HG02678 (cell line): ENCODE measurements at regions not wholly inside any gene's neighbourhood (a gene's known extent, or its start where the extent isn't known, plus 50 kb on each side); places are given as distances from the start of the nearest gene placed in this dataset.
"Not testable (repeated sequence)": the region's sequence is repeated elsewhere in the genome, so short reads cannot be mapped to it uniquely, and the experiment has no call there.

Experiments
- ATAC-seq: cut with Tn5 transposase; IDR thresholded peaks from one replicate; pipeline ENCODE4 v1.9.1; 2021; ENCODE audit warnings: mild to moderate bottlenecking, moderate library complexity; ENCODE audit not compliant: unreplicated experiment

DNA sequence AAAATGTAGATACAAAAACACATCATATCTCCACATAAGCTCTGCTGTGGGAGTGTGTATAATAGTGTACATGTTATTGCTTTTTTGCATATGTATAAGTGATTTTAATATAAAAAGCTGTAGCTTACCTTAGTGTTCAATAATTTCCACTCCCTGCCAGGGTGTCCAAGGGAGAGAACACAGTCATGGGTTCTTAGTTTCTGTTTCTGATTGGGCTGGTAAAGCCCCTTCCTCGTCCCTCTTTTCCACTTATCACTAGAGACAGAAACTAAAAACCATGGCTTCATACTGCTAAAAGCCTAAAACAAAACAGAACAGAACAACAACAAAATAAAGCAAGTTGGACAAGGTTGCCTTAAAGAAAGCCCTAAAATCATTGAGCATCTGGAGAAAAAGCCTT, 74.4 kb upstream of the S1PR3 start:
- no peak for ATAC-seq

DNA sequence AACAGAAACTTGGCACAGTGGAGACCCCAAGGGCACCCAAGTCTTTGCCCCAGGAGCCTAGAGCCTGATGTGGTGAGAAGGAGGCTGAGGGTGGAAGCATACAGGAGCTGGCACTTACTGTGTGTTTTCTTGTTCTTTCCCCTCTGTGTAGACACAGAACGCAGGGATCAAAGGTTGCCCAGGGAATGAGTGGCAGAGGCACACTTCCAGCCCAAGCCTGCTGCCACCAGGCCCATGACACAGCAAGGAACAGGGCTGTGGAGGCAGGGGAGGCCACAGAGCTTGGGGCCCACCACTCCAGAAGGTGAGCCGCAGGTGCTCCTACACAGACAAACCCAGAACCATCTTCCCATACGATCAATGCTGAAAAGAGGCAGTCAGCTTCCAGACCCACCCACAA, 73.9 kb upstream of the S1PR3 start:
- no peak for ATAC-seq

DNA sequence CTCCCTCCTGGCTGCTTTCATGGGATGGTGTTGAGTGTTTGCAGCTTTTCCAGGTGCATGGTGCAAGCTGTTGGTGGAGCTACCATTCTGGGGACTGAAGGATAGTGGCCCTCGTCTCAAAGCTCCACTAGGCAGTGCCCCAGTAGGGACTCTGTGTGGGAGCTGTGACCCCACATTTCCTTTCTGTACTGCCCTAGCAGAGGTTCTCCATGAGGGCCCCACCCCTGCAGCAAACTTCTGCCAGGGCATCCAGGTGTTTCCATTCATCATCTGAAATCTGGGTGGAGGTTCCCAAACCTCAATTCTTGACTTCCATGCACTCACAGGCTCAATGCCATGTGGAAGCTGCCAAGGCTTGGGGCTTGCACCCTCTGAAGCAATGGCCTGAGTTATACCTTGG, 72.7 kb upstream of the S1PR3 start:
- not testable (repeated sequence) for ATAC-seq

DNA sequence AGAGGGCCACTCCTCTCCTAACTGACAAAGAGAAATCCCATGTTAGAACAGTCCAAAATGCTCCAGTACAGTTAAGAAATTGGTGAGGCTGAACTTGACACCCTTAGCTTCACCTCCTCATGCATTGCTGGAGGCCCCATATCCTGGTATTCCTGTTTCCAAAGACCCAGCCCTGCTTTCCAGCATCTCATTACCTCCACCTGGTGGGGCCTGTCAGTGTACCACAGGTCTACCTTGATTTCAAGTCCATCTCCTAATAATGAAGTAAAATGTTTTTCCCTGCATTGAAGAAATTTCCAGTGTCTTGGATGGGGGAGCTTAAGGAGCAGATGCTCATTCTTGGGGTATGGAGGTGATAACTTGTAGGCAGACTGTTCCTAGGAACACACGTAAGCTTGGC, 70.6 kb upstream of the S1PR3 start:
- no peak for ATAC-seq

DNA sequence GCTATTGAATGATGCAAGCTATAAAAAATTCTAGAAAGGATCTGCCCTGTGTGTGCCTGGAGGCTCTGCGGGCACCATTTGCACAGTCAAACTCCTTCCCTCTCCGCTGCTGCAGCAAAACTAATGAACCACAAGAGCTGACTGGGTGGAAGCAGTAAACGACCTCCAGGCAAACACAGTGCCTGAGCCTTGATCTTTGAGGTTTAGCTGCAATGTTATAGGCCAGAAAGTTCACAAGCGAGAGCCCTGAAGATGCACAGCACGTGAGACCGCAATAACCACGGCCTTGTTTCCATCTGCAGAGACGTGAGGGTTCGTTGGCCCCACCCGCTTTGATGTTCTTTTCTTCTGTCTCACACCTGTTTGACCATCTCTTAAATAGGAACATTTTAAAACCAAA, 69.2 kb upstream of the S1PR3 start:
- peak; percentile 66 for ATAC-seq

DNA sequence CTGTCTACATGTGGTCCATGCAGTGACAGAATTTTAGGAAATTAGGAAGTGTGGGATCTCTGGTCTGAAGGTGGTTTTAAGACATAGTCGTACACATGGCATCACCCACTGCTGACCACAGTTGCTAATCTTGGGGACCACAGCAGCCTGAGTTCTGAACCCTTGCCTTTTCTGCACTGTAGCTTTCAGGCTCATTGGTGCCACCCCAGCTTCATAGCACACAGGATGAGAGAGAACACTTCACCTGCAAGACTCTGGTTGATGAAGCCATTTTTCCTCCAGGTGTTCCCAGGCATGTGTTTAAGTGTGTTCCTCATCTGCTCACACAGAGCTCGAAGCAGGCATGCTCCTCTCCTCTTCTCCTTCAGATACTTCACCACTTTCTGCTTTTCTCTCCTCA, 68.2 kb upstream of the S1PR3 start:
- ATAC-seq, result no peak

DNA sequence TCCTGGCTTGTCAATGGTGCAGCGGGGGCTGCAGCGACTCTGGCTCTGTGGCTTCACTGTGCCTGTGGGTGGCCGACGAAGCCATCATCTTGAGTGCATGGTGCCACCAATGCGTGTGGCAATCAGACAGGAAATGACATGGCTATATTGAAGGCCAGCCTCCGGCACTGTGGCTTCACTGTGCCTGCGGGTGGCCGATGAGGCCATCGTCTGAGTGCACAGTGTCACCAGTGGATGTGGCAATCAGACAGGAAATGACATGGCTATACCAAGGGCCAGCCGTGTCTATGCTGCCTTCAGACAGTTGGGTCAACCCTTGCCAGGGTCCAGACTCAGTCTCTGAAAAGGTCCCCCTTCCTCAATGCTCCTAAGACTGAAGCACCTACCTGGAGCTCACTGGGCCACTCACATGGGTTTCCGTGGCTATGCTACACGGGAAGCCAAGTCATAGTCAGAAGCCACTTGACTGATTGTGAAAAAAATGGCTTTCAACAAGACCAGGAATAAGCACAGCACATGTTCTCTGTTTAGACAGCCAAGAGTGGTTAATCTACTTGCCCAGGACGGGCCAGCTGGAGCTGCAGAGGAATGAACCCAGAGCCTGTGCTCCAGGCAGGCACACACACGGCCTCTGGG, 67.5 kb upstream of the S1PR3 start:
- ATAC-seq, result no peak

DNA sequence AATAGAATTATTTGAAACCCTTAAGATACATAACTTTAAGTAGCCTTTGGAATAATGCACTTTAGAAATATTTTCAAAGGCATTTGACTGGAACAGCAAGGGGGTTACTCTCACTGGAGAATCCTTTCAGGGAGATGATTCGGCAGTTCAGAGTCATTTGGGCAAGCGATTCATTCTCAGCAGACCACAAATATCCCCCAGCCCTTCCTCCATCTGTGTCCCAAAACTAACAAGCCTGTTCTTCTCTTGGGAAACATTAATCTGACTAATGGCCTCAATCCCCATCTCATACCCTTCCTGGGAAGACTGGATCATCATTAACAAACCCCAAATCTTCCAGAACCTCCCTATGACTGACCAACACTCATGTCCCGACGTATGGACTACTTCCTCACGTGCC, 65.8 kb upstream of the S1PR3 start:
- no peak for ATAC-seq

DNA sequence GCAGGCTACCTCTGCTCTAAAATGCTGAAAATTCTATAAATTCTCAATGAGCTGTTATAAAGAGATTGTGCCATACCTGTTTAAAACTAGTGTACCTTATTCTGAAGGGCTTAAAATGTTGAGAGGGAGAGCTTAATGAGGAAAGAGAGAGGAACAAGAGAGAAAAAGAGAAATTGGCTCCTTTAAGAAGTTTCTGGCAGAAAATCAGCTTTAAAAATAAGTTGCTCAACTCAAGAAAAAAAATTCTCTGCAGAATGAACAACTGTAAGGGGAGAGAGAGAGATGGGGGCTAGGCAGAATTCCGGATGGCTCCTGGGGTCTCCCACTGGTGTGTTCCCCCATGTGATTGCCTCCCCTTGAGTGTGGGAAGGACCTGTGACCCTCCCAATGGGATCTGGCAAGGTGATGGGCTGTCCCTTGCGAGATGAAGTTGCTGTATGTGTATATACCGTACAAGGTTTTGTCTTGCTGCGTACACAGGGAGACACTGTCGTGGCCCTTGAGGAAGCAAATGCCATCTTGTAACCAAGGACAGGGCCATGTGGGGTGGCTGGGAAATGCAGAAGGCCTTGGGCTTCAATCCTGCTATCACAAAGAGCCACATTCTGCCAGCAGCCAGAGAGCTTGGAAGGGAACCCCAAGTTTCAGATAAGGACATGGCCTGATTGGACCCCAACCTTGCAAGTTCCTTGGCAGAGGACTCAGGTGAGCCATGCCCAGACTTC, 64.3 kb upstream of the S1PR3 start:
- no peak for ATAC-seq

DNA sequence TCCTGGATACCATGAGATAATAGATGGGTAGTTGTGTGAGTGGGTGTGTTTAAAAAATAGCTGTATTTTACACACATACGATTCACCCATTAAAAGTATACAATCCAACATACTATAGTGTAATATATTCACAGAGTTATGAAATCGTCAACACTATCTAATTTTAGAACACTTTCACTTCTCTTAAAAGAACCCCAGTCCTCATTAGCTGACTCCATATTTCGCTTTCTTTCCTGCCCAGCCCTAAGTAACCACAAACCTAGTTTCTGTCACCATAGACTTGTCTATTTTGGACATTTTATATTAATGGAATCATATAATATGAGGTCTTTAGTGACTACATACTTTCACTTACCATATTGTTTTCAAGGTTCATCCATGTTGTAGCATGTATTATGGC, 63.8 kb upstream of the S1PR3 start:
- peak; percentile 62 for ATAC-seq

DNA sequence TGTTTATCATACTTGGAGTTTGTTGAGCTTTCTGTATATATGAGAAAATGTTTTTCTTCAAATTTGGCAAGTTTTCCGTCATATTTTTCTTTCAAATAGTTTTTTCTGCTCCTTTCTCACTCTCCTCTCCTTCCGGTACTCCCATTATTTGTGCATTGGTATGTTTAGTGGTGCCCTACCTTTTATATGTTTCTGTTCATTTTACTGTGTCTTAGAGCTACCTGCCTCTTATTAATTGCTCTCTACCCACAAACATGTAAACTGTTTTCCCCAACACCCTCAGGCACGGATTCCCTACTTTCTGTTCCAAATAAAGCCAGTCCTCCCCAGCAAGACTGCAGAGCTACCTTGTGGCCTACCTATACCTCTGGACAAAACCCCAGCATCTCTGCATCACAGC, 60.6 kb upstream of the S1PR3 start:
- ATAC-seq, result no peak

DNA sequence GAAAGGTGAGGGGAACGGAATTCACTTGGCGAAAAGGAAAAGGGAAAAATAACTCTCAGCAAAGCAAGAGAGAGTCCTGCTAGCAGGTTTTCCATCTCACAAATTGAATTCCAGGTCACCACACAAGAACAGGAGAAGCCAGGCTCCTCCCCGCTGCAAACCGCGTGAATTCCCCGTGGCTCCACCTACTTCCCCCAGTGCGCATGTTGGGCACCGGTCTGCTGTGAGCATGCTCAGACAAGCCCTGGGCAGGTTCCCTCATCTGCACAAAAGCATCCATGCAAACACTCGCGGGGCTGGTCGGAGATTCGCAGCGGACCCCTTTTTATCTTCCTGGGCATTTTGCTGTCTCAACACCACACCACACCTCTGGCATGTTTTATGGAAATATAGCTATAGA, 58.5 kb upstream of the S1PR3 start:
- ATAC-seq, result no peak

DNA sequence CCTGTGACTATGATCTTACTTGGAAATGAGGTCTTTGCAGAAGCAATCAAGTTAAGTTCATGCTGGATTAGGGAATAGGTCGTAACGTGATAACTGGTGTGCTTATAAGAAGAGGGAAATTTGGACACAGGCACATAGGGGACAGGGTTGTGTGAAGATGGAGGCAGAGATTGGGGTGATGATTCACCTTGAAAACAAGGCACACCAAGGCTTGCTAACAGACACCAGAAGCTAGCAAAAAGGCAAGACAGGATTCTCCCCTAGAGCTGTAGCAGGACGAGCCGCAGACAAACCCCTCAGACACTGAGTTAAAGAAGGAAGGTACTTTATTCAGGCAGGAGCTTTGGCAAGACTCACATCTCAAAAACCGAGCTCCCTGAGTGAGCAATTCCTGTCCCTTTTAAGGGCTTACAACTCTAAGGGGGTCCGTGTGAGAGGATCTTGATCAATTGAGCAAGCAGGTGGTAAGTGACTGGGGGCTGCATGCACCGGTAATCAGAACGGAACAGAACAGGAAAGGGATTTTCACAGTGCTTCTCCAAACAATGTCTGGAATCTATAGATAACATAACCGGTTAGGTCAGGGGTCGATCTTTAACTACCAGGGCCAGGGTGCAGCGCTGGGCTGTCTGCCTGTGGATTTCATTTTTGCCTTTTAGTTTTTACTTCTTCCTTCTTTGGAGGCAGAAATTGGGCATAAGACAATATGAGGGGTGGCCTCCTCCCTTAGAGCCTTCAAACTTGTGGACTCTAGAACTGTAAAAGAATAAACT, 57.5 kb upstream of the S1PR3 start:
- no peak for ATAC-seq

DNA sequence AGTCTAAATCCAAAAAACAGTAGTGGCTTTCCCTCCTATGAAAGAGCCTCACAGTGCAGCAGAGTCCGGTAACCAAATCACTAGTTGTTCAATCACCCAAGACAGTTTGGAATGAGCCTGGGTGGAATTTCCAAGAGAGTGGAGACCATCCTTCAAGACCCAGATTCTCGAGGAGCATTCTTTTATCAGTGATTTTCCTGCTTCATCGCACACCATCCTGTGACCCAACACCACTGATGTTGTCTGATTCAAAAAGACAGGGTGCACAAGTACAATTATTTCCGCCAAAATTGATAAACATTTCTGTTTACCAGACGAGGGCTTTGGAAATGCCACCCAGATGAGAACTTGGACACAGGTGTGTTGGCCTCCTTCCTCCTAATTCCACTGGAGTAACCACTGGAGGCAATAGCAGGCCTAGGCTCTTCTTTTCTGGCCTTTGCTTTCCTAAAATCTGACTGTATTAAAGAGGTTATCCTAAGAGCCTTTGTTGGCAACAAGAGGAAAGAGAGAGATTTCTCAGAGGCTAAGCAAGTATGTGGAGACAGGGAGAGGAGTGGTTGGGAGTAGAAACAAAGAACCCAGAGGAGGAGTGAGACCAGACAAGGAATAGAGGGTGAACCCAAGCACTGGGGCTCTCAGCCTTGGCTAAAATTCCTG, 56.3 kb upstream of the S1PR3 start:
- no peak for ATAC-seq

DNA sequence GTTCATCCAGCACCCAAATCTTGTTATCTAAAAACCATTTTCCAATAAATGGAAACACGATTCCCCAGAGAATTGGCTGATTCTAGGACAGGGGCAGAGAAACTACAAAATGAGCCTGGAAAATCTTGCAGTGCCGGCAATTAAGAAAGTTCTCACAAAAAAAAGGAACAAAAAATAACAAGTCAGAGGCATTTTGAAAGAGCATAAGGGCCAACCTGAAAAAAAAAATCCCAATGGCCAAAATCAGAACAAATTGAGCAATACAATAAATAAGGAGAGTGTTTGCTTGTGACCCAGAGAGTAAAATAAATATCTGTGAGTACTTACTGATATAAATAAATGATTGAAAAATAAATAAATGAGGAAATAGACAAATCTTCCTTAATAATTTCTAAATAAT, 55.1 kb upstream of the S1PR3 start:
- no peak for ATAC-seq

DNA sequence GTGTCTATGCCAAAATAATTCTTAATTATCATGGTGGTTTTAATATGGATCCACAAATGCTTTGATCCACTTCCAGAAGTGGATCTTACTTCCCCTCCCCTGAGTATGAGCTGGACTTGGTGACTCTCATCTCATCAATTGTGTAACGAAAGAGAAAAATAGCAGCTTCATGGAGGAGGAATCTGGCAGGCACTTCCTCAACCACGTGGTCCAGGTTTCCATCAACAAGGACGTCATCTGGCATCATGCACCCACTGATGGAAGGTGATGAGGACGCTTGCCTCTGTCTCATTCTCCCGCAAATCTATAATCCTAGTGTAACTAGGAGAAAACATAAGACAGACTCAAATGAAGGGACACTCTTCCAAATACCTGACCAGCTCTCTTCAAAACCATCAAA, 54.6 kb upstream of the S1PR3 start:
- no peak for ATAC-seq

DNA sequence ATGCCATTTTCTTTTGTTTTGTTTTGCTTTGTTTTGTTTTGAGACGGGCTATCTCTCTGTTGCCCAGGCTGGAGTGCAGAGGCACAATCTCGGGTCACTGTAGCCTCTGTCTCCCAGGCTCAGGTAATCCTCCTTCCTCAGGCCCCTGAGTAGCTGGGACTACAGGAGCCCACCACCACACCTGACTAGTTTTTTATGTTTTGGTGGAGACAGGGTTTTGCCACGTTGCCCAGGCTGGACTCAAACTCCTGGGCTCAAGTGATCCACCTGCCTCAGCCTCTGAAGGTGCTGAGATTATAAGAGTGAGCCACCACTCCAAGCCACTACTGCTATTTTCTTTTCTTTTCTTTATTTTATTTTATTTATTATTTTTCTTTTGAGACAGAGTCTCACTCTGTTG, 54.0 kb upstream of the S1PR3 start:
- no peak for ATAC-seq

DNA sequence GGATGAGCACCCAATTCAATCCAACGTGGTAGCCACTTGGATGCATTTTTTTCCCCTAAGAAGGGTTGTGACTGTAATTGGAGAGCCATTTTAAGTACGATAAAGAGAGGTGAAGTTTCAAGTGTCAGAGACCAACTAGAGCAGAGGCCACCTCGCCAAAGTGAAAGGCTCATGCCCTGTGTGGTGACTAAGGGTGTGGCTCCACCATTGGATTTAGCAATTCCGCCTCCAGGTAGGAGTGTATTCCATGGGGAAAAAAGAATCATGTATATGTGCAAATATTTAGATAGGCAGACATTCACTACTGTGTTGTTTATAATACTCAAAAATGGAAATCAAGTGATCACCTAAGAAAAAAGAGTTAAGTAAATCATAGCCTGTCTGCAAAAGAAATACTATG, 53.1 kb upstream of the S1PR3 start:
- ATAC-seq, result no peak
